Glomerular visceral epithelial cell (primary cell): ENCODE measurements at regions not wholly inside any gene's neighbourhood (a gene's known extent, or its start where the extent isn't known, plus 50 kb on each side); places are given as distances from the start of the nearest gene placed in this dataset.

Experiments used
- DNase-seq: peaks from one replicate; pipeline ENCODE4 v3.0.0-alpha.2; 2016; ENCODE audit errors: extremely low spot score

GRCh38 chr5:125169396-125169795 lies 423.0 kb upstream of the ZNF608 start:
- no peak for DNase-seq

GRCh38 chr5:125171641-125172040 lies 425.2 kb upstream of the ZNF608 start:
- no peak for DNase-seq

GRCh38 chr5:125175348-125176004 lies 429.0 kb upstream of the ZNF608 start:
- DNase-seq = no peak

GRCh38 chr5:125176005-125176390 lies 429.6 kb upstream of the ZNF608 start:
- no peak for DNase-seq

GRCh38 chr5:125177340-125177739 lies 430.9 kb upstream of the ZNF608 start:
- DNase-seq = no peak

GRCh38 chr5:125179612-125180011 lies 433.2 kb upstream of the ZNF608 start:
- DNase-seq = no peak

GRCh38 chr5:125180231-125180829 lies 433.9 kb upstream of the ZNF608 start:
- DNase-seq = no peak

- peak; percentile 37 for DNase-seq
Measured at GRCh38 chr5:125181159-125181558, 434.7 kb upstream of the ZNF608 start.

- DNase-seq = peak; percentile 67
Measured at GRCh38 chr5:125181955-125182354, 435.5 kb upstream of the ZNF608 start.

- DNase-seq = no peak
Measured at GRCh38 chr5:125185740-125186139, 439.3 kb upstream of the ZNF608 start.

GRCh38 chr5:125186911-125187375 lies 440.5 kb upstream of the ZNF608 start:
- no peak for DNase-seq

- no peak for DNase-seq
Measured at GRCh38 chr5:125189531-125189941, 443.1 kb upstream of the ZNF608 start.

- no peak for DNase-seq
Measured at GRCh38 chr5:125190232-125191087, 444.0 kb upstream of the ZNF608 start.

- DNase-seq = no peak
Measured at GRCh38 chr5:125194883-125195282, 448.4 kb upstream of the ZNF608 start.

- no peak for DNase-seq
Measured at GRCh38 chr5:125196481-125197111, 450.2 kb upstream of the ZNF608 start.

- no peak for DNase-seq
Measured at GRCh38 chr5:125197321-125197720, 450.9 kb upstream of the ZNF608 start.

GRCh38 chr5:125198270-125198974 lies 452.0 kb upstream of the ZNF608 start:
- peak; percentile 46 for DNase-seq

- DNase-seq = no peak
Measured at GRCh38 chr5:125199373-125199772, 452.9 kb upstream of the ZNF608 start.

- no peak for DNase-seq
Measured at GRCh38 chr5:125199968-125200865, 453.8 kb upstream of the ZNF608 start.

- DNase-seq = no peak
Measured at GRCh38 chr5:125200866-125201373, 454.5 kb upstream of the ZNF608 start.
